Osteocyte (in vitro differentiated cells): ENCODE measurements at regions not wholly inside any gene's neighbourhood (a gene's known extent, or its start where the extent isn't known, plus 50 kb on each side); places are given as distances from the start of the nearest gene placed in this dataset.

Experiments used
- DNase-seq: peaks from one replicate; pipeline ENCODE4 v3.0.0; 2021; ENCODE audit warnings: mixed read lengths; ENCODE audit not compliant: unreplicated experiment; ENCODE audit errors: extremely low spot score
- H3K27ac Mint-ChIP-seq: one replicate; pipeline ENCODE4 v1.8.0; 2021; ENCODE audit warnings: mild to moderate bottlenecking, mixed read lengths; ENCODE audit not compliant: unreplicated experiment
- H3K27me3 Mint-ChIP-seq: one replicate; pipeline ENCODE4 v1.8.0; 2021; ENCODE audit warnings: mixed read lengths; ENCODE audit not compliant: unreplicated experiment
- H3K36me3 Mint-ChIP-seq: one replicate; pipeline ENCODE4 v1.8.0; 2021; ENCODE audit warnings: mixed read lengths; ENCODE audit not compliant: unreplicated experiment
- H3K4me1 Mint-ChIP-seq: one replicate; pipeline ENCODE4 v1.8.0; 2021; ENCODE audit warnings: mixed read lengths; ENCODE audit not compliant: unreplicated experiment
- H3K4me3 Mint-ChIP-seq: one replicate; pipeline ENCODE4 v1.8.0; 2021; ENCODE audit warnings: mild to moderate bottlenecking, moderate library complexity, mixed read lengths; ENCODE audit not compliant: unreplicated experiment
- H3K9me3 Mint-ChIP-seq: one replicate; pipeline ENCODE4 v1.8.0; 2021; ENCODE audit warnings: mixed read lengths; ENCODE audit not compliant: unreplicated experiment
- TF ChIP-seq, protein P1 (sequence below): fragments of 200-600 bp; sonication (generic); IDR thresholded peaks from 2 replicates; pipeline ENCODE4 v1.5.0; 2021; ENCODE audit warnings: antibody characterized with exemption, mild to moderate bottlenecking, moderate library complexity

DNA sequence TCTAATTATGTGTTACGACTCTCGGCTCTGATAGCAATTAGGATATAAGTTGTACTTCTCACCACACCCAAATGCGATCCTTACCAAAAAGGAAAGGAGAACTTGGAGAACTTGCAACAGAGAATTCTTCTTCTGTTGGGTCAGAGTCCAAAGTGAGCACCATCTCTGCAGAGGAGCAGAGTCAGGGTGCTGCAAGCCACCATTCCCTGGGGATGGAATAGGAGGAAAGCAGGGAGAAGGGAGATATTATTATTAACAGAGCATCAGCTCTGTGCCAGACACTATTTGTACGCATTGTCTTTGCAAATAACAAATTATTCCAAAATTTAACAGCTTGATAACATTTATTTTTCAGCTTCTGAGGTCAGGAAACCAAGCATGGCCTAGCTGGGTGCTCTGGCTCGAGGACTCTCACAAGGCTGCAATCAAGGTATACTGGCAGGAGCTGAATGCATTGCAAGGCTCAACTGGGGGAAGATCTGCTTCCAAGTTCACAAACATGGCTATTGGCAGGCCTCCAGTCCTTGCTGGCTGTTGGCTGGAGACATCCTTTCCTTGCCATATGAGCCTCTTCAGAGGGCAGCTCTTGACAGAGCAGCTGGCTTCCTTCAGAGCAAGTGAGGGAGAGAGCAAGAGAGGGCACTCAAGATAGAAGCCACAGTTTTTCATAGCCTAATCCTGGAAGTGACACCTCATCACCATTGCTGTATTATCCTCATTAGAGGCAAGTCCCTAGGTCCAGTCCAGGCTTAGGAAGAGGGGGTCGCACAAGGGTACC is 296.2 kb upstream of the CDH5 start:
- peaks cover 34% of the 10 kb centered on the region for H3K4me1 Mint-ChIP-seq
- H3K36me3 Mint-ChIP-seq, result peaks cover 4% of the 10 kb centered on the region
- peak overlapping the region; percentile 24 for H3K27ac Mint-ChIP-seq
- DNase-seq, result no peak
- H3K27me3 Mint-ChIP-seq, result peaks cover 8% of the 10 kb centered on the region
- TF ChIP-seq, protein P1, sequence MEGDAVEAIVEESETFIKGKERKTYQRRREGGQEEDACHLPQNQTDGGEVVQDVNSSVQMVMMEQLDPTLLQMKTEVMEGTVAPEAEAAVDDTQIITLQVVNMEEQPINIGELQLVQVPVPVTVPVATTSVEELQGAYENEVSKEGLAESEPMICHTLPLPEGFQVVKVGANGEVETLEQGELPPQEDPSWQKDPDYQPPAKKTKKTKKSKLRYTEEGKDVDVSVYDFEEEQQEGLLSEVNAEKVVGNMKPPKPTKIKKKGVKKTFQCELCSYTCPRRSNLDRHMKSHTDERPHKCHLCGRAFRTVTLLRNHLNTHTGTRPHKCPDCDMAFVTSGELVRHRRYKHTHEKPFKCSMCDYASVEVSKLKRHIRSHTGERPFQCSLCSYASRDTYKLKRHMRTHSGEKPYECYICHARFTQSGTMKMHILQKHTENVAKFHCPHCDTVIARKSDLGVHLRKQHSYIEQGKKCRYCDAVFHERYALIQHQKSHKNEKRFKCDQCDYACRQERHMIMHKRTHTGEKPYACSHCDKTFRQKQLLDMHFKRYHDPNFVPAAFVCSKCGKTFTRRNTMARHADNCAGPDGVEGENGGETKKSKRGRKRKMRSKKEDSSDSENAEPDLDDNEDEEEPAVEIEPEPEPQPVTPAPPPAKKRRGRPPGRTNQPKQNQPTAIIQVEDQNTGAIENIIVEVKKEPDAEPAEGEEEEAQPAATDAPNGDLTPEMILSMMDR, result no peak
- no peak overlapping the region for H3K4me3 Mint-ChIP-seq
- peaks cover 7% of the 10 kb centered on the region for H3K9me3 Mint-ChIP-seq

GRCh38 chr16:66069587-66069986 is 296.9 kb upstream of the CDH5 start:
- H3K4me3 Mint-ChIP-seq, result no peak overlapping the region
- peaks cover 7% of the 10 kb centered on the region for H3K9me3 Mint-ChIP-seq
- peaks cover 11% of the 10 kb centered on the region for H3K27me3 Mint-ChIP-seq
- H3K36me3 Mint-ChIP-seq, result peaks cover 4% of the 10 kb centered on the region
- DNase-seq, result no peak
- H3K4me1 Mint-ChIP-seq, result peaks cover 35% of the 10 kb centered on the region
- TF ChIP-seq, protein P1, result no peak
- H3K27ac Mint-ChIP-seq, result peak overlapping the region; percentile 40

- peak overlapping the region; percentile 56 for H3K27ac Mint-ChIP-seq
- H3K4me3 Mint-ChIP-seq, result no peak overlapping the region
- TF ChIP-seq, protein P1, result no peak
- no peaks in the 10 kb centered on the region for H3K9me3 Mint-ChIP-seq
- H3K36me3 Mint-ChIP-seq, result peaks cover 2% of the 10 kb centered on the region
- no peak for DNase-seq
- H3K27me3 Mint-ChIP-seq, result peaks cover 9% of the 10 kb centered on the region
- H3K4me1 Mint-ChIP-seq, result peaks cover 37% of the 10 kb centered on the region
These were observed 300.1 kb upstream of the CDH5 start for GRCh38 chr16:66066404-66066803.

GRCh38 chr16:66065925-66066324 is 300.6 kb upstream of the CDH5 start:
- Mint-ChIP-seq H3K4me3 (no peak overlapping the region), H3K4me1 (peaks cover 40% of the 10 kb centered on the region), H3K9me3 (no peaks in the 10 kb centered on the region), H3K27ac (peak overlapping the region; percentile 56), H3K27me3 (peaks cover 9% of the 10 kb centered on the region), H3K36me3 (peaks cover 2% of the 10 kb centered on the region)
- DNase-seq, result no peak
- TF ChIP-seq, protein P1, result no peak

DNA sequence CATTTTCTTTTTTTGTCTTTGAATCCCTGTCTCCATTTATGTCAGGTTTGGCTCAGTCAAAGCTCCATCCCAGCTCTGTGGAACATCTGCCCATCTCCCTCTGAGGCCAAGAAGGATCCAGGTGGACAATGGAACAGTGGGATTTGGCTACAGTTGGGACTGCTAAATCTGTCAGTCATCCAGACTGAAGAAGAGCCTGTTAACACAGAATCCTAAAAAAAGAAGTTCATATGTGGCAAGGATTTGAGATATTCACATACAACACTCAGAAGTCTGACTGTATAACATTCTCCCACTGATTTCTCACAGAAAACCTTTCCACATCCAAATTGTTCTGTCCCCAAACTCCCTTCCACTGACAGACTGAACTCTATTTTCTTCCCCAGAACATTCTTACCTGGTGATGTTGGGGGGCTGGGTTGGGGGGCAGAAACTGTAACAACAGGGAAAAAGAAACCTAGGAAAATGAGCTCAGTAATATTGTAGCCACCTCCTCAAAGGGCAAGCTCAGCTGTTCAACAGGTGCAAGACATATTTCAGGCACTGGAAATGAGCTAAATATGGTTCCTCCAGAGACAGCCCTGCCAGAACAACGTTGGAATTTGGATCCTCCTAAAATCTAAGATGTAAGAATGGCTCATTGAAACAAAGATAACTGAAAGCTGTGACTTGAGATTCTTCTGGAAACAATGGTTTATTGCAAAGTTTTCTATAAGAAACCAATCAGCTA is 301.5 kb upstream of the CDH5 start:
- peaks cover 30% of the 10 kb centered on the region for H3K4me1 Mint-ChIP-seq
- no peaks in the 10 kb centered on the region for H3K9me3 Mint-ChIP-seq
- no peak overlapping the region for H3K4me3 Mint-ChIP-seq
- TF ChIP-seq, protein P1, result no peak
- DNase-seq, result no peak
- H3K27ac Mint-ChIP-seq, result no peak overlapping the region
- H3K27me3 Mint-ChIP-seq, result peaks cover 9% of the 10 kb centered on the region
- peaks cover 2% of the 10 kb centered on the region for H3K36me3 Mint-ChIP-seq
